Right ventricle myocardium superior (tissue), 1 donor: ENCODE measurements at regions not wholly inside any gene's neighbourhood (a gene's known extent, or its start where the extent isn't known, plus 50 kb on each side); places are given as distances from the start of the nearest gene placed in this dataset.

Source experiments
- ATAC-seq: fragments of 200-7000 bp; cut with Tn5 transposase; one replicate; pipeline ENCODE4 v1.9.1; 2020; ENCODE audit warnings: mild to moderate bottlenecking; ENCODE audit not compliant: poor library complexity
- DNase-seq: peaks from one replicate; pipeline ENCODE4 v3.0.0-alpha.2; 2020
- intact Hi-C: fragments of 100-400 bp; cut with DNase I; formaldehyde crosslinking; loops from one replicate; pipeline ENCODE4 v1.11.2; 2022
- donor health status: DM: no; HTN: yes; CAD: no; lungs with severe emphysema.

DNA sequence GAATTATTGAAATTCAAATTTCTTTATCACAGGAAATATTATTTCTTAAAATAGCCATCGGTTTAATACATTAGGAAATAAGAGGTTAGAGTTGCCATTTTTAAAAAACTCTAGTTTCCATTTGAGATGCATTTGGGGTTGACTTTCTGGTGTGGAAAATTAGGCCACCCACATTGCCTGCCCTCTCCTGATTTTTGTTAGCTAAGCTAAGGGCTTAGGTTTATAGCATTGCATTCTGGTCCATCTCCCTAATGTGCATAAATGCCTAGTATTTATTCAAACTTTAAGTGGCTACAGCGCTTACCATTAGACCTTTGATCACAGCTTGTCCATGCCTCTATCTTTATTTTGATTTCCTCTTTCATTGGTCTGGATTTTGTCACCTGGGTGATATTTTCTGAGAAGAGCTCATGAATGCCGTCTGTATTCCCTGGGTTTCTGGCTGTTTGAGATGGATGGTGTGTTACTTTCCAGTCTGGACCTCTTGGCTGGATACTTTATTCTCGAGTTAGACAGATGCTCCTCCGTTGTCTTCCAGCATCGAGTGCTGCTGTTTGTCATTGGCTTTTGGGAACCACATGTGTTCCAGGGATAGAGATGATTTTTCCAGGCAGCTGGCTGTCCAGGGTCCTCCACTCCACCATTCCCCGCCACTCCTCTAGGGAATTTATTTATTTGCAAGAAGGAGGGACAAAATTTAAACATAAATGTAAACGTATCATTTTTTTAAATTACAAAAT, 120.3 kb downstream of the KATNIP start:
- ATAC-seq (no peak), DNase-seq (no peak)
- intact Hi-C loops, result no loop called here

GRCh38 chr16:27671410-27671809, 121.5 kb downstream of the KATNIP start:
- intact Hi-C loops, result no loop called here
- DNase-seq (no peak), ATAC-seq (no peak)

GRCh38 chr16:27676839-27677238, 126.9 kb downstream of the KATNIP start:
- ATAC-seq (no peak), DNase-seq (no peak)
- intact Hi-C loops, result no loop called here

DNA sequence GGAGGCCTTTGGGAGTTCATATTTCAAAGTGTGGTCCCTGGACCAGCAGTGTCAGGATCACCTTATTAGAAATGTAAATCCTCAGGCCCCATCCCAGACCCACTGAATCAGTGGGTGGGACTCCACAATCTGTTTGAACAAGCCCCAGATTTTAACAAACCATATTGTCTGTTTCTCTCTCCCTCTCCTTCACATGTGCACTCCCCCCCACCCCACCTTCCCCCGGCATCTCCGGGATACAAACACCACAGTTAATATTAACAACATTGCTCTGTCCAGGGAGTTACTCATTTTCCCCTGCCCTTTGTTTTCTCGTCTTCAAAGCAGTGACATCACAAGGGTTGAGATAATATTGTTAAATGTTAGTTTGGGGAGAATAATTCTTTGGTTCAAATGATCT, 127.3 kb downstream of the KATNIP start:
- ATAC-seq (no peak), DNase-seq (no peak)
- intact Hi-C loops, result no loop called here

GRCh38 chr16:27678955-27679354, 129.0 kb downstream of the KATNIP start:
- intact Hi-C loops, result no loop called here
- ATAC-seq (no peak), DNase-seq (no peak)

- intact Hi-C loops, result no loop called here
- DNase-seq (no peak), ATAC-seq (no peak)
Observed at GRCh38 chr16:27679899-27680298, 130.0 kb downstream of the KATNIP start.

- DNase-seq (no peak), ATAC-seq (no peak)
- intact Hi-C loops, result no loop called here
Observed at GRCh38 chr16:27681681-27682080, 131.7 kb downstream of the KATNIP start.

DNA sequence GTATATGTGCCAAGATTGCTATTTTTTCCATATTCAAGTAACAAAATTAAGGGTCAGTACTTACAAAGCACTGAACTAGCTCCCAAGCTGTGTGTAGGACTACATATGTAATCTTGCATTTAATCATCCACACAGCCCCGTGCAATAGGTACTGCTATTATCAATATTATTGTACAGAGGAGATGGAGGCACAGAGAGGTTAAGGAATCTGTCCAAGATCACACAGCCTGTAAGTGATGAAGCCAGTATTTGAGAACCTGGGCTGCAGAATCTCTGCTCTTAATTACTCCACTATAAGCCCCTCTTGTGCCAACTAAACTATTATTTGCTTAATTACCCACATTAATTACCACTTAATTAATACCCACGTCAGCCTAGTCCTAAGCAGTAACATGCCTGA, 134.1 kb downstream of the KATNIP start:
- intact Hi-C loops, result no loop called here
- ATAC-seq, result no peak

DNA sequence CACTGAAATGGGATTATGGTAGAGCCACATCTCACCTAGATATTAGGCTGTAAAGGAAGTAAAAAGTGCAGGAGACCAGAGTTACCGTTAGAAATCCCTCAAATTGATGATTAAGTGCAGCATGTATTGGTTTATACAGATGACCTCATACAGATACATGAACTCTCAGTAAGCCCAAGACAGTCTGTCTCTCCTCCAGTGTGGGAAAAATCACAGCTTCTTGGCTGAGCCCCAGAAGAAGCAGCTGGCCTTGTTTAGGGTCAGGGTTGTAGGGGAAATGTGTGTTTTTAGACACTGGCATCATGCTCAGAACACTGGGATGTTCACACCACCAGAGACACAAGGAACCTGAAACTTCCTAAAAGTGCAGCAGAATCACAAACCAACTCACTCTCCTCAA, 135.9 kb downstream of the KATNIP start:
- intact Hi-C loops, result no loop called here
- ATAC-seq (no peak), DNase-seq (no peak)

More for the DNA sequence above, 134.1 kb downstream of the KATNIP start:
- DNase-seq, result no peak

DNA sequence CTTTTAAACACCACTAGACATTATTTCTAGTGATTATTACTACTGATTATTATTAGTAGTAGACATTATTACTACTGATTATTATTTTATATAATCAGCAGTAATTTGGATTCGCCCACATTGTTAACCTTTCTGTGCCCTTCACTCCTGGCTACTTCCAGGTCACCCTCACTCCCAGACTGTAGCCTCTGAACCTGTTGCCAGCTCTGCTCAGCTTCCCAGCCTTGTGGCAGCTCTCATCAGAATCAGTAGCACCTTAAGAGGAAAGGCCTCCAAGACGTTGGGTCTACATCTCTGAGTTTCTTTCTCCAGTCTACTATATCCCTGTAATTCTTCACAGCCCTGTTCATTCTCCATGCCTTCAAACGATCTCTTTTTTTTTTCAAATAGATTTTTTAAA, 137.0 kb downstream of the KATNIP start:
- DNase-seq, result no peak
- intact Hi-C loops, result no loop called here
- ATAC-seq, result peak; percentile 67

- DNase-seq (no peak), ATAC-seq (peak; percentile 91)
- intact Hi-C loops, result no loop called here
Observed at GRCh38 chr16:27687605-27688004, 137.7 kb downstream of the KATNIP start.

DNA sequence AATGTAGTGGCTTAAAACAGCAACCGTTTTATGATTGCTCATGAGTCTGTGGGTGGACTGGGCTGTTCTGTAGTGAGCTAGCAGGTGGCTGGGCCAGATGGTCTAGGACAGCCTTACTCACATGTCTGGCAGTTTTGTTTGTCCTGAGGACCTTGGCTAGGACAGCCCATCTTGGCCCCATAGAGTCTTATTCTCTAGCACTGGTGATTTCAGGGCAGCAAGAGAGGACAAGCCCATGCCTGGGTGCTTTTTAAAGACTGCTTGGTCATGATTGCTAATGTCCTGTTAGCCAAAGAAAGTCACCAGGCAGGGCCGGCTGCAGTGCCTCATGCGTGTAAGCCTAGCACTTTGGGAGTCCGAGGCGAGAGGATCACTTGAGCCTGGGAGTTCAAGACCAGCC, 139.8 kb downstream of the KATNIP start:
- DNase-seq (no peak), ATAC-seq (peak; percentile 11)
- intact Hi-C loops, result no loop called here

DNA sequence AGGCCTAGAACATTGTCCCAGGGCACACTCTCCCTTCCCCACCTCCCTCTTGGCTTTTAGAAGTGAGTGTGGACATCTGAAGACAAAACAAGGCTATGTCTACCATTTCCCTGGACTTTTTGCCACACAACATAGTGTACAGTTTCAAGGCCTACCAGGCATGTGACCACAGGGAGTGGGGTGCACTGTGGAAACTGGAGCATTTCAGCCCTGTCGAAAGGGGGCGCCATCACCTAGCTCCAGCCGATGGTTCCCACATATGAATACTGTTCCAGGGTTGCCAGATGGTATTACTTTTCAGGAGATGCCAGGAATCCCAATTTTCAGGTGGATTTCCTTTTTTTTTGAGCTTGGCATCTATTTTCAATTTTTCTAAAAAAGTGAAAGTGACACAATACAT, 140.7 kb downstream of the KATNIP start:
- intact Hi-C loops, result no loop called here
- no peak for ATAC-seq
- peak; percentile 50 for DNase-seq

DNA sequence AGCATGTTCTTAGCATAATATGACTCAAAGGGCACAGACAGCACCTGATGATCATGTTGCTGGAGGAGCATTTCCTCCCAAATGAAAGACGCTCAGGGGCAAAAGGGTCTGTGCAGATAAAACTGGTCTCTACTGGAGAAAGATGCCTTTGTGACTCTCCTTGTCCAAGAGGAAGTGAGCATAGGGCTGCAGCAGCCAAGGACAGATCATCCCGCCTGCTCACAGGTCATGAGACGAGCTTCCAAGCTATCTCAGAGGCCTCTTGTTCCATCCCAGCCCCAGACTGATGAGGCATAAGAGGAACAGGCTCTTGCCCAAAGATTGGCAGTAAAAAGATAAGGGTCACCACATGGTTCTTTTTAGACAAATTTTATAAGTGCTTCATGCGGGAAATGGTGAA, 141.8 kb downstream of the KATNIP start:
- intact Hi-C loops, result no loop called here
- DNase-seq, result no peak
- no peak for ATAC-seq

DNA sequence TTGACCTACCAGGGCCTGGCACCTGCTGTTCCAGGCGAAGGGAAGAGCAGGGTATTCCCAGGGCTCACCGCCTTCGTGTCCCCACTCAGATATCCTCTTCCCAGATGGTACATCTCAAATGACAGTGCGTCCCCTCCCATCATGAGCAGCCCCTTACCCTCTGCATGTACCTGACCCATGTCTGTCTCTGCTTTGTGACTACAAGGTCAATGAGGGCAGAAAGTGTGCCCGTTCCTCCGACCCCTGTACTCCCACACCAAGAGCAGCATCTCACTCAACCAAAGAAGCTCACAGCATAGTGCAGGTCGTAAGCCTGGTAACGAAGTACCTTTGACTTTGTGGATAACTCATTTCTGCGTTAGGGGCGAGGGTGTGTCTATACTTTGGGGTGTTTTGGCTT, 142.6 kb downstream of the KATNIP start:
- DNase-seq (no peak), ATAC-seq (no peak)
- intact Hi-C loops, result no loop called here

- no peak for ATAC-seq
- intact Hi-C loops, result no loop called here
- DNase-seq, result no peak
Observed at GRCh38 chr16:27695161-27695560, 145.2 kb downstream of the KATNIP start.

- ATAC-seq, result no peak
- no peak for DNase-seq
- intact Hi-C loops, result no loop called here
Observed at GRCh38 chr16:27698266-27698665, 148.3 kb downstream of the KATNIP start.

DNA sequence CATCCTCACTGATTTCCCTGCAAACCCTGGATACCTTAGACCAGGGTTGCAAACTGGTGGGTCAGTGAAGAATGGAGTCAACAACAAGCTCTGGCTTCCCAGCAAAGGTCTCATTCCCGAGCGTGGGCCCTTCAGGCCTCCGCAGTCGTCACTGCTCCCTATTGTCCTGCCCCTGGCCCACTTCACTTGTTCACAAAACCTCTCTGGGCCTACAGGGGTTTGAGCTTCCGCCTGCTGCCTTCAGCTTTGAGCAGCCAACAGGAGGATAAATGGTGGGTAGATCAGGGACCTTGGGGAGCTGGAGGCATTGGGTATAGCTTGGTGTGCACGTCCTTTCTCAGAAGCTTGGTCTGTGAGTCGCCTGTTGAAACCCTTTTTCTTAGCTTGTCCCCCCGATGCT, 148.8 kb downstream of the KATNIP start:
- intact Hi-C loops, result no loop called here
- no peak for DNase-seq
- no peak for ATAC-seq

DNA sequence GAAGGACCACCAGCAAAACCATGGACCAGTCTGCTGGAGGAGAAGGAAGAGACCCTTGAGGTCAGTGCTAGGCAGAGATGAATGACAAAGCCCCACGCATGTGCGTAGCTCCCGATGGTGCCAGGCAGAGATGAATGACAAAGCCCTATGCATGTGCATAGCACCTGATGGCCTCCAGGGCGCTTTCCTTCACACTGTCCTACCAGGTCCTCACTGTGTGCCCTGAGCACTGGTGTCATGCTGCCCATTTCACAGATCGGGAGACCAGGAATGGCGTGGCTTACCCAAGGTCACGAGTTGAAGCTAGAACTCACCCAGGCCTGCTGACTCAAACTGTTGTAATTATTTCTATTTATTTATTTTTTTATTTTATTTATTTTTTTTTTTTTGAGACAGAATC, 149.6 kb downstream of the KATNIP start:
- intact Hi-C loops, result no loop called here
- ATAC-seq, result no peak

GRCh38 chr16:27700304-27700995, 150.5 kb downstream of the KATNIP start:
- peak; percentile 93 for ATAC-seq
- intact Hi-C loops, result no loop called here
- no peak for DNase-seq

More for the DNA sequence above, 149.6 kb downstream of the KATNIP start:
- no peak for DNase-seq

DNA sequence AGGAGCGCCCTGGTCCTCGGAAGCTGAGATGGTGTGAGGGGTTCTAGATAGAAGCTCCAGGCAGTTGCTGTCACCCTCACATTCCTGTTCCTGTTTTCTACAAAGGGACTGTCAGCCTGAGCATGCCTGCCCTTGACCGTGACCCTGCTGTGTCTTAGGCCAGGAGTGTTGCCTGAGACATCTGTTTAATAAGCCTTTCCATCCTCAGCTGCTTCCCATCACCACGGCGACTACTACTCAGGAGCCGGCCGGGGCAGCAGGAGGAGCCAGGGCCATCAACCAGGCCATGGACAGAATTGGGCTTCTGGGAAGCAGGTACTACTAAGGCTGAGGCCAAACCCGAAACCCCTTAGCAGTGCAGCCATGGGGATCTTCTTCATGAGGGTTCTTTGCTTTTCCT, 151.4 kb downstream of the KATNIP start:
- intact Hi-C loops, result no loop called here
- DNase-seq, result no peak
- no peak for ATAC-seq
